Vagina (tissue), 2 donors: ENCODE measurements at regions not wholly inside any gene's neighbourhood (a gene's known extent, or its start where the extent isn't known, plus 50 kb on each side); places are given as distances from the start of the nearest gene placed in this dataset.
"Not testable (repeated sequence)": the region's sequence is repeated elsewhere in the genome, so short reads cannot be mapped to it uniquely, and the experiment has no call there.

ENCODE experiments used
- POLR2A ChIP-seq, 2 donors: fragments of 450-650 bp; IDR thresholded peaks; one replicate each; pipeline ENCODE4 v1.6.1; 2017; ENCODE audit warnings: antibody characterized with exemption in 2 of 2, mild to moderate bottlenecking in 2 of 2, moderate library complexity in 2 of 2
- POLR2AphosphoS5 ChIP-seq, 2 donors: sonication (generic); formaldehyde crosslinking; IDR thresholded peaks; one replicate each; pipeline ENCODE4 v1.9.0; 2017; ENCODE audit warnings: antibody characterized with exemption in 2 of 2, mild to moderate bottlenecking in 2 of 2, low read depth in 1 of 2; ENCODE audit not compliant: insufficient read depth in 1 of 2
- TF ChIP-seq, protein P1 (sequence below), 3 experiments: fragments of 450-650 bp in 2 of 3; fragments of 200-600 bp in 1 of 3; sonication (generic) in 1 of 3; IDR thresholded peaks; one replicate each; pipeline ENCODE4 v1.5.1; 2017 to 2019; ENCODE audit warnings: antibody characterized with exemption in 3 of 3, mild to moderate bottlenecking in 2 of 3, moderate library complexity in 2 of 3

GRCh38 chr18:11344576-11344975 is 195.2 kb upstream of the PIEZO2 start:
- TF ChIP-seq, protein P1, sequence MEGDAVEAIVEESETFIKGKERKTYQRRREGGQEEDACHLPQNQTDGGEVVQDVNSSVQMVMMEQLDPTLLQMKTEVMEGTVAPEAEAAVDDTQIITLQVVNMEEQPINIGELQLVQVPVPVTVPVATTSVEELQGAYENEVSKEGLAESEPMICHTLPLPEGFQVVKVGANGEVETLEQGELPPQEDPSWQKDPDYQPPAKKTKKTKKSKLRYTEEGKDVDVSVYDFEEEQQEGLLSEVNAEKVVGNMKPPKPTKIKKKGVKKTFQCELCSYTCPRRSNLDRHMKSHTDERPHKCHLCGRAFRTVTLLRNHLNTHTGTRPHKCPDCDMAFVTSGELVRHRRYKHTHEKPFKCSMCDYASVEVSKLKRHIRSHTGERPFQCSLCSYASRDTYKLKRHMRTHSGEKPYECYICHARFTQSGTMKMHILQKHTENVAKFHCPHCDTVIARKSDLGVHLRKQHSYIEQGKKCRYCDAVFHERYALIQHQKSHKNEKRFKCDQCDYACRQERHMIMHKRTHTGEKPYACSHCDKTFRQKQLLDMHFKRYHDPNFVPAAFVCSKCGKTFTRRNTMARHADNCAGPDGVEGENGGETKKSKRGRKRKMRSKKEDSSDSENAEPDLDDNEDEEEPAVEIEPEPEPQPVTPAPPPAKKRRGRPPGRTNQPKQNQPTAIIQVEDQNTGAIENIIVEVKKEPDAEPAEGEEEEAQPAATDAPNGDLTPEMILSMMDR (IDR thresholded peaks at IDR 0.05): not testable (repeated sequence)
- not testable (repeated sequence) for TF ChIP-seq POLR2A (IDR thresholded peaks at IDR 0.05); POLR2AphosphoS5 (IDR thresholded peaks at IDR 0.05; ENCODE audit: insufficient read depth in 1 of 2, low read depth in 1 of 2)
